ENCODE measurements at regions not wholly inside any gene's neighbourhood (a gene's known extent, or its start where the extent isn't known, plus 50 kb on each side); places are given as distances from the start of the nearest gene placed in this dataset.

DNA sequence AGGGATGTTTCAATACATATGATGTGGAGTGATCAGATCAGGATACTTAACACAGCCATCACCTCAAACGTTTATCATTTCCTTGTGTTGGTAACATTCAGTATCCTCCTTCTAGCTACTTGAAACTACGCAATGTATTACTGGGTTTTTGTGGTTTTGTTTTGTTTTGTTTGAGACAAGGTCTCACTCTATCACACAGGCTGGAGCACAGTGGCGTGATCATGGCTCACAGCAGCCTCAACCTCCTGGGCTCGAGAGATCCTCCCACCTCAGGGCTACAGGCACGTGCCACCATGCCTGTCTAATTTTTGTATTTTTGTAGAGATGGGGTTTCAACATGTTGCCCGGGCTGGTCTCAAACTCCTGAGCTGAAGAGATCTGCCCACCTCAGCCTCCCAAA, 70.2 kb upstream of the BCL11B start:
- TF ChIP-seq CTBP1 (IDR thresholded peaks at IDR 0.05; ENCODE audit: borderline replicate concordance): no peak
- TF ChIP-seq TARDBP (IDR thresholded peaks at IDR 0.05): no peak
- TF ChIP-seq SP1 (IDR thresholded peaks at IDR 0.05): no peak
- no peak for TF ChIP-seq HDGF (IDR thresholded peaks at IDR 0.05; ENCODE audit: borderline replicate concordance)
- no peak for TF ChIP-seq SUZ12 (IDR thresholded peaks at IDR 0.05)
- TF ChIP-seq ELF4 (IDR thresholded peaks at IDR 0.05): no peak
